HTR-8/SVneo (cell line): ENCODE measurements at regions not wholly inside any gene's neighbourhood (a gene's known extent, or its start where the extent isn't known, plus 50 kb on each side); places are given as distances from the start of the nearest gene placed in this dataset.

Source experiments
- DNase-seq: peaks from one replicate; pipeline ENCODE4 v3.0.0; 2011; ENCODE audit warnings: low spot score, mixed read lengths; ENCODE audit not compliant: insufficient read length
- FAIRE-seq: peaks from 2 replicates; lab custom pipeline; 2011; peaks lifted over from hg19 to GRCh38; lab: Jason Lieb, UNC

- DNase-seq (no peak), FAIRE-seq (no peak)
Observed at GRCh38 chr7:145031162-145031561, 195.3 kb upstream of the TPK1 start.

GRCh38 chr7:145030754-145031153 is 194.9 kb upstream of the TPK1 start:
- FAIRE-seq (no peak), DNase-seq (no peak)

GRCh38 chr7:145020454-145020853 is 184.6 kb upstream of the TPK1 start:
- DNase-seq, result no peak
- FAIRE-seq, result no peak

GRCh38 chr7:145016068-145016467 is 180.2 kb upstream of the TPK1 start:
- FAIRE-seq, result no peak
- no peak for DNase-seq

GRCh38 chr7:145009876-145010275 is 174.0 kb upstream of the TPK1 start:
- DNase-seq (no peak), FAIRE-seq (no peak)

- FAIRE-seq, result no peak
Observed at GRCh38 chr7:145005601-145006000, 169.7 kb upstream of the TPK1 start.

GRCh38 chr7:144997512-144997911 is 161.7 kb upstream of the TPK1 start:
- no peak for FAIRE-seq

More at GRCh38 chr7:145005601-145006000, 169.7 kb upstream of the TPK1 start:
- no peak for DNase-seq

GRCh38 chr7:144995495-144995894 is 159.6 kb upstream of the TPK1 start:
- FAIRE-seq, result no peak
- DNase-seq, result no peak

More at GRCh38 chr7:144997512-144997911, 161.7 kb upstream of the TPK1 start:
- DNase-seq, result no peak

GRCh38 chr7:144991041-144991440 is 155.2 kb upstream of the TPK1 start:
- DNase-seq (no peak), FAIRE-seq (no peak)

- DNase-seq, result no peak
- FAIRE-seq, result no peak
Observed at GRCh38 chr7:144987686-144988085, 151.8 kb upstream of the TPK1 start.

- FAIRE-seq, result no peak
- no peak for DNase-seq
Observed at GRCh38 chr7:144982133-144982532, 146.3 kb upstream of the TPK1 start.

GRCh38 chr7:144975882-144976281 is 140.0 kb upstream of the TPK1 start:
- DNase-seq, result no peak
- FAIRE-seq, result no peak

- no peak for FAIRE-seq
- DNase-seq, result no peak
Observed at GRCh38 chr7:144969787-144970186, 133.9 kb upstream of the TPK1 start.

- FAIRE-seq (no peak), DNase-seq (no peak)
Observed at GRCh38 chr7:144960763-144961162, 124.9 kb upstream of the TPK1 start.

GRCh38 chr7:144957998-144958397 is 122.1 kb upstream of the TPK1 start:
- FAIRE-seq (no peak), DNase-seq (no peak)

- DNase-seq (no peak), FAIRE-seq (no peak)
Observed at GRCh38 chr7:144955422-144955821, 119.6 kb upstream of the TPK1 start.

GRCh38 chr7:144941127-144941526 is 105.3 kb upstream of the TPK1 start:
- FAIRE-seq (no peak), DNase-seq (no peak)

GRCh38 chr7:144937199-144937598 is 101.3 kb upstream of the TPK1 start:
- FAIRE-seq, result no peak
- DNase-seq, result no peak

- no peak for FAIRE-seq
- no peak for DNase-seq
Observed at GRCh38 chr7:144936314-144936713, 100.5 kb upstream of the TPK1 start.

GRCh38 chr7:144910411-144910810 is 74.6 kb upstream of the TPK1 start:
- FAIRE-seq (no peak), DNase-seq (no peak)

GRCh38 chr7:144908943-144909556 is 73.2 kb upstream of the TPK1 start:
- DNase-seq (no peak), FAIRE-seq (no peak)

- FAIRE-seq, result no peak
- no peak for DNase-seq
Observed at GRCh38 chr7:144908324-144908723, 72.5 kb upstream of the TPK1 start.

GRCh38 chr7:144907577-144907976 is 71.7 kb upstream of the TPK1 start:
- FAIRE-seq (no peak), DNase-seq (no peak)
